Fibroblast of peridontal ligament (primary cell): ENCODE measurements at regions not wholly inside any gene's neighbourhood (a gene's known extent, or its start where the extent isn't known, plus 50 kb on each side); places are given as distances from the start of the nearest gene placed in this dataset.

ENCODE experiments used
- DNase-seq: peaks from one replicate; pipeline ENCODE4 v3.0.0-alpha.2; 2010; ENCODE audit errors: extremely low read depth

DNA sequence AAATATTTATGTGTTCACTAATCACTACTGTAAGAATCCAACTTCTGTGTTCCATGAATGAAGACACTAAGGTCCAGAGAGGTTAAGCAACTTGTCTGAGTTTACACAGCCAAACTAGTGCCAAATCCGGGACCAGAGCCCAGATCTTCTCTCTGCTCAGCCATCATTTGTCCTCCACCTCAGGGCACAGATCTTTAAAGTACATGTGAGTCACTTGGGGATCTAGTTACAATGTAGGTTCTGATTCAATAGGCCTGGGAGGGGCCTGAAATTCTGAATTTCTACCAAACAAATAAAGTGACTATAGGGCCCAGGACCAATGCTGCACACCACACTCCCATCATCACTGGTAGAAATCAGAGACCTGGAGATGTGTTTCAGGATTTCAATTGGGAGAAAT, 162.9 kb downstream of the GXYLT1 start:
- no peak for DNase-seq

DNA sequence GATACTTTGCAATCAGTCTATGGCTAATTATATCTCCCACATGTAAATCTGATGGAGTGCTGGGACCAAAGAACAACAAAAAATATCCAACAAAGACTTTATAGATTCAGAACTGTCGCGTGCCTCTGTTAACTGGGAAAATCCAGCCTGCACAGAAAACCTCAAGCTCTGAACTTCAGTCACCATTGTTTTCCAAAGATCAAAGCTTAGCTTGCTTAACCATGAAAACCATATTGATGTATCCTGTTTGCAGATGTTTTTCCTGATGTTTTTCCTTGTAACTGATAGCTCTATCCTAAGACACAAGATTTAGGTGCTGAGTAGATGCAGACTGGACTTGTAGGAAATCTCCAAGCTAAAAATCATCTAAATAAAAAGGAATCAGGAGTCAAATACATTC, 163.7 kb downstream of the GXYLT1 start:
- DNase-seq, result no peak

DNA sequence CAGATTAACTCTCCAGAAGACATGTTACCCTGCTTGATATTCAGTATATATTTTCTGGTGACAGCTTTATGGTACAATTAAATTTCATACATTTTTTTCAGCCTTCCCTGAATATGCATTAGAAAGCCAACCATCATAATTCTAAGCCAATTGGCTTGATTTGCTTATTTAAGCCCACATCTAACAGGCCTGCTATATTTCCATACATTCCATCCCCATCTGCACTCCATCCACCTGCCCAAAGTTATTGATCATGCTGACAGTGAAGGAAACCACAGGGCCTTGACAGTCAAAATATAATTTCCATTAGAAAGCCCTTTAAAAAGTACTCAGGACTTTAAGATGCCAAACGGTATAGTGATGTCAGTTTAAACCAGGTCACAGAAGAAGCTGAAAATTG, 164.3 kb downstream of the GXYLT1 start:
- no peak for DNase-seq

- DNase-seq, result no peak
Observed at GRCh38 chr12:41979574-41979973, 165.1 kb downstream of the GXYLT1 start.

GRCh38 chr12:41972598-41972997, 172.1 kb downstream of the GXYLT1 start:
- DNase-seq, result no peak

- no peak for DNase-seq
Observed at GRCh38 chr12:41972196-41972595, 172.5 kb downstream of the GXYLT1 start.

DNA sequence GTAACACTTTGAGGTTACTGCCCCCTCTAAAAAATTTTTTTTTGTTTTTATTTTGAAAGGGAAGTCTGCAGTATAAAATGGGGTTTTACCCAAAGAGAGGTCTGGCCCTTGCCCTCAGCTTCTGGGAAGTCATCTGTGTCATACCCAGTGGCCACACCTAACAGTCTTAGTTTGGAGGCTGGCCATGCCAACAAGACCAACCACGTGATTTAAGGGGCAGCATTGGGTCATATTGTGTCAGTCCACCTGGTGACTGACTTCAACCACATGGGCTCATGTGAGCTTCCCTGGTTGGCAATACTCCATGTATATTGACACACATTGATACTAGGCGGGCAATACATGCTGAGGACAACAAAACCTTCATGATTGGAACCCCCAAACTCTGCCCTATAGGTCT, 173.9 kb downstream of the GXYLT1 start:
- no peak for DNase-seq

- no peak for DNase-seq
Observed at GRCh38 chr12:41968599-41968998, 176.1 kb downstream of the GXYLT1 start.

DNA sequence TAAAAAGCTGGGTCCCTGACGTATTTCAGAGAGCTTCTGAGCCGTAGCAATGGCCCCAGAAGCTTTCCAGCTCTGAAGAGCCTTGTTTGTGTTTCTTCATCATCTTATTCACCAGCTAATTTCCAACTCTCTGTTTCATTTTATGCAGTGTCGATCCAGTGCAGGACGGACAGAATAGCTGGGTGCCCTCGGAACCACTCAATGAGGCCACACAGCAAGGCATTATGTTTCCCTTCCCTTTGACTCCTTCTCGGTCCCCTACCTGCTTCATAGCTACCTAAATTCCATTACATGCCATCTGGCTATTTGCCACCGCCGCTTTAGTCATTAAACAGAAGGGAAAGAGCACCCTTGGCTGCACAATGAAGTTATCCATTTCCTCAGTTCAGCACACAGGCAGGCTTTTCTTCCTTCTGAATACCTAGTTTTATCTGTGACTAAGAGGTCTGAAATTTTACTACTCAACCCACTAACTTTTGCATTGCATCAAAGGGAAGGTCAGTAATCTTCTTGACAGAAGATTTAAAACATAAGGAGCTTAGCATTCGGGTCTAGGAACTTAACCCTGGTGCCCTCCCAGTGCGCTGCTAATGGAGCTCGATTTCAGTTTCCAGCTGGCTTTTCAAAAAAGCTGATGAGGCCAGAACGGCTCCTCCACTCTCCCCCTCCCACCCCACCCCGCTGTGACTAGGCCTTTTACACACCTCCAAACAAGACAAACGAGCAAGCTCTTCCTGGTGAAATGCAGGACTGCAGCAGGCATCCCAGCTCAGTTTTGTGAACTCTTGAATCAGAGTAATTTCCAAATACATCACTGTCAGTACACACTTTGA, 176.8 kb downstream of the GXYLT1 start:
- no peak for DNase-seq

DNA sequence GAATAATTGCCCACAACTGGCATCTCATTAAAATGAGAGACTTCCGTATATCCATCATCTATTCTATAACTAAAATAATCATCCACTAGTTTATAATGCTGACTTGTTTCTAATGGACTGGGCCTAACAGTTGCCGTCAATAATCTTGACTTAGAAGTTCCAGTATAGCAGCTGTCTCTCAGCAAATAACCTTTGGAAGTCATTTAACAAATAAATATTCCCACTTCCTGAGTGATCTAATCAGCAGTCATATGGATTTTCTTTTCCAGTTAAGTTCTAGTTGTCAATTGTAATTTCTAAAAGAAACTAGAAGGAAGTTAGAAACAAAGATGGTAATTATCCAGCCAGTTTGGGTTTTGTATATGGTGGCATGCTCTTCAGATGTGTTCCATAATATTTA, 177.8 kb downstream of the GXYLT1 start:
- no peak for DNase-seq

DNA sequence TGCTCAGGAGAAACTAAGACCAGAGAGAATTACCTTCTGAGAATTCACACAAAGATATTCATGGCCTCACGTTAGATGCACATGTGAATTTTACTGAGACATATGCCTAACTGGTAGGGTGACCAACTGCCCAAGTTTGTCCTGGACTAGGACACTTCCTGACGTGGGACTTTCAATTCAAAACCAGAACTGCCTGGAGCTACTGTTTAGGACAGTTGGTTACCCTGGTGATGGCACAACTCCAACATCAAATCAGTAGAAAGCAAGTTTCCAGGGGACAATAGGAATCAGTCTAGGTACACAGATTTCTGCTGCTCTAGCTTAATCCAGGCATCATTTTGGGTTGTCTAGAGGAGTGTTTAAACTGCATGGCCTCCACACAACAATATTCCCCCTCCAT, 178.7 kb downstream of the GXYLT1 start:
- DNase-seq, result no peak

DNA sequence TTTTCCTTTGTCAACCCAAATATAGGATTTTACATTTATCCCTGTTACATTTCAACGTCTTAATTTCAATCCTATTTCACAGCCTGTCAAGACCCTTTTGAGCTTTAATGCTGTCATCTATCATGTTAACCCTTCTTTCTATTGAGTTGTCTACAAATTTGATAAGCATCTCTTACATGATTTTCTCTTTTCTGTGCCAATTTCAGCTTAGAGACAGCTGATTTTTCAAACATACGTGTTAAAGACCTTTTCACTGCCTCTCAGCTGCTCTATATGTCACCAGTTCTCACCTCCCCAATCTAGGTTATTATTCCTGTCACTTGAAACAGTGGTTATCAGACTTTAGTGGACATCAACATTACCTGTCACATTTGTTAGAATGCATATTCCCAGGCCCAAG, 181.3 kb downstream of the GXYLT1 start:
- no peak for DNase-seq

DNA sequence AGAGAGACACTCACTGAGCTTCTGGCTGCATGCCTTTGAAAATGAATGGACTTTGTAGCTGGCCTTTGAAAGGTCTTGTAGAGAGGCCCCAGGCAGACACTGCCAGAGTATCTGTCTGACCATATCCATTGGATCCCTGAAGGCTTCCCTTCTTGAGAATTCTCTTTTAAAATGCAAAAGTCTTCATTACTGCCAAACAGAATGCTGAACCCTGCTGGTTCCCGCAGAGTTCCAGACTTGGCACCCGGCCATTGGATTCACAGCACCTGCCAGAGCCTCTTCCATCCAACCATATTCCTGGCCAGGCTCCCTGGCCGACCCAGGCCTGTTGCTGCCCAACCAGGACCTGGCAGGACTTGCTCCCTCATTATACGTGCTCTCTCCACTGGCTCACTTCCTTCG, 182.5 kb downstream of the GXYLT1 start:
- DNase-seq, result no peak

GRCh38 chr12:41959271-41959670, 185.4 kb downstream of the GXYLT1 start:
- DNase-seq, result no peak

DNA sequence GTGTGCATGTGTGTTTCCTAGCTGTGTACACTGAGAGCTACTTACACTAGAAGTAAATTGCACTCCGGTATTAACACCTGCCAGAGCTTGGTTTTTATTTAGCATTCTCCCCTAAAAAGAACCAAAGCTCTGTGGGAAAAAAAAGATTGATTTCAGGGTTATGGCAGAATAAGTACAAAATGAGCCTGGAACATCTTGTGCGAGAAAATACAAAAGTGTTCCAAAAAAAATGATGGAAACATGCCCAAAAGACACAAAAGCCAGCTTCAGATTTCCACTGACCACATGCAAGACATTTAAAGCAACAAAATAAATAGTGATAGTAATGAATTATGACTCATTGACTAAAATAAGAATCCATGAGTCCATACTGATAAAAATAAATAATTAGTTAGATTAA, 188.3 kb downstream of the GXYLT1 start:
- no peak for DNase-seq

GRCh38 chr12:41950455-41950854, 194.2 kb downstream of the GXYLT1 start:
- no peak for DNase-seq

DNA sequence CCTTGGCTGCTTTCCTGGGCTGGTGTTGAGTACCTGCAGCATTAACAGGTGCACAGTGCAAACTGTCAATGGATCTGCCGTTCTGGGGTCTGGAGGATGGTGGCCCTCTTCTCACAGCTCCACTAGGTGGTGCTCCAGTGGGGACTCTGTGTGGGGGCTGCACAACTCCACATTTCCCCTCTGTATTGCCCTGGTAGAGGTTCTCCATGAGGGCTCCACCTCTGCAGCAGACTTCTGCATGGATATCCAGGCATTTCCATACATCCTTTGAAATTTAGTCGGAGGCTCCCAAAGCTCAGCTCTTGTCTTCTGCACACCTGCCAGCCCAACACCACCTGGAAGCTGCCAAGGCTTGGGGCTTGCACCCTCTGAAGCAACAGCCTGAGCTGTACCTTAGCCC, 198.6 kb downstream of the GXYLT1 start:
- no peak for DNase-seq

GRCh38 chr12:41944216-41944615, 200.5 kb downstream of the GXYLT1 start:
- DNase-seq, result no peak

DNA sequence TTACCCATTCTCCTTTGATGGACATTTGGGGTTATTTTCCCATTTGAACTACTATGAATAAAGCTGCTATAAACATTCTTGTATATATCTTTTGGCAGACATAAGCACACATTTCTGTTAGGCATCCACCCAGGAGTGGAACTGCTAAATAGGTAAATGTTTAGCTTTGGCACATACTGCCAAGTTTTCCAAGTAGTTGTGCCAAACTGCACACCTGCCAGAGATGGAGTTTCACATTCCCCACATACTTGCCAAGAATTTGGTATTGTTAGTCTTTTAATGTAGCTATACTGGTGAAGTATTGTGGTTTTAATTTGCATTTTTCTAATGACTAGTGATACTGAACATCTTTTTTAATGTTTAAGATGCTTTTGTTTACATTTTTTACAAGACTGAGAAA, 201.0 kb downstream of the GXYLT1 start:
- DNase-seq, result no peak

- DNase-seq, result no peak
Observed at GRCh38 chr12:41942354-41942753, 202.3 kb downstream of the GXYLT1 start.

DNA sequence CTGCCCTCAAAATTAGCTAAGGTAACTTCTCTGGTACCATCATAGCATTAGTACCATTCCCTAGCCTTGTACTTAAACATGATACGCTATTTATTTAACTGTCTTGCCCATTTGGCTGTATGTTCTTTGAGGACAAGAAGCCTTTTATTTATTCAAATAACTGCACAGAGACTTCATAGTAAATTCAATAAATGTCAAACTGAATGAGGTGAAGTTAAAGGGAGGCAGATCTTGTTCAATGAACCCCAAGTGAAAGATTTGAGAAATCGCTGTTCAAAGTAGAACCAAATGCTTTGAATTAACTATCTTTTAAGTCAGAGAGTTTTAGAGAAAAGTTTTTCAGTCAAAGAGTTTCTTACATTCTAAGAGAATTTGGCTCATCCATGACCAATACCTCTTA, 203.6 kb downstream of the GXYLT1 start:
- DNase-seq, result no peak

GRCh38 chr12:41940571-41940970, 204.1 kb downstream of the GXYLT1 start:
- no peak for DNase-seq

DNA sequence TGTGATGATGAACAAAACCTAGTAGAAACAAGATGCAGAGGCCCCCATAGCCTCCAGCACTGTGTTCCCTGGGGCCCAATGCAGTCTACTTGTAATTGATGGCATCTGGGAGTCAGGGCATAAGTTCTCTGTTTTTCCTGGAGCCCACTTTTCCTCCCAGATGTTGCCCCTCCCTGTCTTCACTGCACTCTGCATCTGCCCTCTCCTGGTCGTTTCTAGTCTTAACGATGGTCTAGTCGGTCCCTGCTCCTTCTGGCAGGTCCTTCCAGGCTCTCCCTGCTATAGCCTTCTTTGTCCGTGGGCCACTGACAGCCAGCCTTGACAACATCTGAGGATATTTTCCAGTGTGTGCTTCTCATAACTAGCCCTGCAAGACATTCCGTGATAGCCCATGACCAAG, 208.3 kb downstream of the GXYLT1 start:
- no peak for DNase-seq

DNA sequence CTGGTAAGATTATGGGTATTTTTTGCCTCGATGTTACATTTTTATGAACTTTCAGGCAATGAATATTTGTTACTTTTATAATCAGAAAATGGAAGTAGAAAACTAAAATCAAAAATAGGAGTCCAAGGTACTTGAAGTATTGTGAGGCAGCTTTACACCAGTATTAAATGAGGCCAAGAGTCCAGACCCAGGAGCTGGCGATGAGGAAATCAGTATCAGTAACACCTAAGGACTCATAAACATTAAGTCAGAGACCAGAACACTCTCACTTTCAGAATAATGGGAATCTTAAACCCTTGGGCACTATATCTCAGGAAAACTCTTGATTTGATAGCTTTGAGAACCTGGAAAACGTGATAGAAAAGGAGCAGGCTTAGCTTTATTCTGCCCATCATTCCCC, 208.8 kb downstream of the GXYLT1 start:
- DNase-seq, result no peak
